Upper lobe of left lung (tissue), 6 donors: ENCODE measurements at regions not wholly inside any gene's neighbourhood (a gene's known extent, or its start where the extent isn't known, plus 50 kb on each side); places are given as distances from the start of the nearest gene placed in this dataset.

Source experiments
- ATAC-seq, 2 donors: fragments of 200-7000 bp; cut with Tn5 transposase; one replicate each; pipeline ENCODE4 v1.9.1; 2022; ENCODE audit warnings: mild to moderate bottlenecking in 2 of 2, moderate library complexity in 2 of 2; ENCODE audit not compliant: low FRiP score in 2 of 2
- DNase-seq, 2 donors: peaks; one replicate each; pipeline ENCODE4 v3.0.0-alpha.2; 2019 to 2020
- H3K27ac ChIP-seq, 4 donors: fragments of 200-600 bp; sonication (generic); one replicate each; pipeline ENCODE4 v1.5.1; 2016 to 2019
- H3K27me3 ChIP-seq, 4 donors: fragments of 200-600 bp; sonication (generic); one replicate each; pipeline ENCODE4 v1.5.1; 2017 to 2019
- H3K36me3 ChIP-seq, 4 donors: fragments of 200-600 bp; sonication (generic); one replicate each; pipeline ENCODE4 v1.5.1; 2016 to 2019
- H3K4me1 ChIP-seq, 4 donors: fragments of 200-600 bp; sonication (generic); one replicate each; pipeline ENCODE4 v1.5.1; 2018 to 2019
- H3K4me3 ChIP-seq, 4 donors: fragments of 200-600 bp; sonication (generic); one replicate each; pipeline ENCODE4 v1.5.1; 2017 to 2019; ENCODE audit warnings: mild to moderate bottlenecking in 2 of 4, moderate library complexity in 1 of 4
- H3K9me3 ChIP-seq, 4 donors: fragments of 200-600 bp; sonication (generic); one replicate each; pipeline ENCODE4 v1.5.1; 2018 to 2019
- CTCF ChIP-seq, 6 experiments: fragments of 450-650 bp in 4 of 6; fragments of 200-600 bp in 2 of 6; sonication (generic) in 2 of 6; IDR thresholded peaks; one replicate each; pipeline ENCODE4 v1.5.1; 2016 to 2019; ENCODE audit warnings: antibody characterized with exemption in 6 of 6
- EP300 ChIP-seq, 4 donors: sonication (generic); formaldehyde crosslinking; IDR thresholded peaks; one replicate each; pipeline ENCODE4 v1.5.1; 2017; ENCODE audit warnings: antibody characterized with exemption in 4 of 4, control low read depth in 2 of 4
- POLR2A ChIP-seq, 4 donors: fragments of 450-650 bp; IDR thresholded peaks; one replicate each; pipeline ENCODE4 v1.5.1; 2016 to 2017; ENCODE audit warnings: antibody characterized with exemption in 4 of 4, mild to moderate bottlenecking in 2 of 4
- POLR2AphosphoS5 ChIP-seq, 2 donors: sonication (generic); formaldehyde crosslinking; IDR thresholded peaks; one replicate each; pipeline ENCODE4 v1.5.1; 2017; ENCODE audit warnings: antibody characterized with exemption in 2 of 2
- WGBS, 2 donors: methylation state at CpG; one replicate each; pipeline ENCODE4 v1.1.5; 2017 to 2018; 5-methylcytosine and 5-hydroxymethylcytosine counted together
- donor health status: DM: no; HTN: no; CAD: no; lungs with moderate emphysema.
- donor health status: DM: no; HTN: yes; CAD: no; lungs with severe emphysema.

GRCh38 chr3:191797271-191797670 lies 336.3 kb downstream of the PYDC2 start:
- TF ChIP-seq CTCF (IDR thresholded peaks at IDR 0.05) = no peak
- no peak for TF ChIP-seq POLR2AphosphoS5 (IDR thresholded peaks at IDR 0.05)
- no peak for TF ChIP-seq POLR2A (IDR thresholded peaks at IDR 0.05)
- TF ChIP-seq EP300 (IDR thresholded peaks at IDR 0.05) = no peak
- DNase-seq = no peak
- Histone ChIP-seq H3K4me3 (no peak overlapping the region), H3K27ac (no peak overlapping the region), H3K9me3 (peaks cover 0 to 15% (median 3%) of the 10 kb centered on the region in 4 donors), H3K27me3 (no peaks in the 10 kb centered on the region), H3K36me3 (no peaks in the 10 kb centered on the region), H3K4me1 (no peaks in the 10 kb centered on the region)
- 77 to 85% methylated on average over 3 of the region's 3 CpGs for WGBS, 2 donors
- ATAC-seq = no peak

GRCh38 chr3:191802671-191803070 lies 341.7 kb downstream of the PYDC2 start:
- 71 to 84% methylated on average over 3 of the region's 3 CpGs for WGBS, 2 donors
- Histone ChIP-seq H3K27me3 (no peaks in the 10 kb centered on the region), H3K4me3 (no peak overlapping the region), H3K36me3 (no peaks in the 10 kb centered on the region), H3K4me1 (no peaks in the 10 kb centered on the region), H3K27ac (no peak overlapping the region), H3K9me3 (peaks cover 0 to 18% (median 7%) of the 10 kb centered on the region in 4 donors)
- ATAC-seq (no peak), DNase-seq (no peak)
- TF ChIP-seq POLR2A (IDR thresholded peaks at IDR 0.05) (no peak), CTCF (IDR thresholded peaks at IDR 0.05) (no peak), POLR2AphosphoS5 (IDR thresholded peaks at IDR 0.05) (no peak), EP300 (IDR thresholded peaks at IDR 0.05) (no peak)

GRCh38 chr3:191804935-191805334 lies 344.0 kb downstream of the PYDC2 start:
- no peaks in the 10 kb centered on the region for H3K36me3 ChIP-seq
- TF ChIP-seq EP300 (IDR thresholded peaks at IDR 0.05) = no peak
- no peak for TF ChIP-seq POLR2AphosphoS5 (IDR thresholded peaks at IDR 0.05)
- TF ChIP-seq CTCF (IDR thresholded peaks at IDR 0.05) = no peak
- TF ChIP-seq POLR2A (IDR thresholded peaks at IDR 0.05) = no peak
- peaks cover 0 to 24% (median 7%) of the 10 kb centered on the region in 4 donors for H3K9me3 ChIP-seq
- no peak overlapping the region for H3K27ac ChIP-seq
- no peaks in the 10 kb centered on the region for H3K27me3 ChIP-seq
- 42% methylated on average over 1 of the region's 1 CpG; no CpG with 5 or more reads in 1 of the 2 donors for WGBS, 2 donors
- no peak overlapping the region for H3K4me3 ChIP-seq
- ATAC-seq (peak; percentile 28 to 57), DNase-seq (no peak)
- H3K4me1 ChIP-seq = no peaks in the 10 kb centered on the region

GRCh38 chr3:191808073-191808472 lies 347.1 kb downstream of the PYDC2 start:
- TF ChIP-seq CTCF (IDR thresholded peaks at IDR 0.05) (no peak), POLR2AphosphoS5 (IDR thresholded peaks at IDR 0.05) (no peak), EP300 (IDR thresholded peaks at IDR 0.05) (no peak), POLR2A (IDR thresholded peaks at IDR 0.05) (no peak)
- no peaks in the 10 kb centered on the region for H3K27me3 ChIP-seq
- H3K4me3 ChIP-seq = no peak overlapping the region
- no peak for ATAC-seq
- peaks cover 0 to 12% (median under 1%) of the 10 kb centered on the region in 4 donors for H3K9me3 ChIP-seq
- no peak for DNase-seq
- no peaks in the 10 kb centered on the region for H3K4me1 ChIP-seq
- H3K27ac ChIP-seq = no peak overlapping the region
- no peaks in the 10 kb centered on the region for H3K36me3 ChIP-seq
- 90 to 93% methylated on average over 3 of the region's 3 CpGs for WGBS, 2 donors

- Histone ChIP-seq H3K9me3 (peaks cover 0 to 10% (median 0%) of the 10 kb centered on the region in 4 donors), H3K27me3 (no peaks in the 10 kb centered on the region), H3K27ac (no peak overlapping the region), H3K36me3 (no peaks in the 10 kb centered on the region), H3K4me3 (no peak overlapping the region), H3K4me1 (no peaks in the 10 kb centered on the region)
- TF ChIP-seq POLR2AphosphoS5 (IDR thresholded peaks at IDR 0.05) = no peak
- TF ChIP-seq EP300 (IDR thresholded peaks at IDR 0.05) = no peak
- TF ChIP-seq POLR2A (IDR thresholded peaks at IDR 0.05) = no peak
- no peak for TF ChIP-seq CTCF (IDR thresholded peaks at IDR 0.05)
- WGBS, 2 donors = 88 to 100% methylated on average over 1 of the region's 1 CpG
- DNase-seq = no peak
- no peak for ATAC-seq
These were observed 348.5 kb downstream of the PYDC2 start for GRCh38 chr3:191809326-191809949.
